Stomach (tissue), 4 donors: ENCODE measurements at regions not wholly inside any gene's neighbourhood (a gene's known extent, or its start where the extent isn't known, plus 50 kb on each side); places are given as distances from the start of the nearest gene placed in this dataset.

Source experiments
- CTCF ChIP-seq, 7 experiments: fragments of 450-650 bp in 4 of 7; fragments of 200-600 bp in 3 of 7; sonication (generic) in 3 of 7; IDR thresholded peaks; one replicate each; pipeline ENCODE4 v1.5.1; 2016 to 2019; ENCODE audit warnings: antibody characterized with exemption in 7 of 7, control low read depth in 2 of 7, mild to moderate bottlenecking in 1 of 7
- POLR2A ChIP-seq, 4 donors: fragments of 450-650 bp; IDR thresholded peaks; one replicate each; pipeline ENCODE4 v1.6.1; 2016; ENCODE audit warnings: antibody characterized with exemption in 4 of 4, control low read depth in 2 of 4, mild to moderate bottlenecking in 1 of 4, moderate library complexity in 1 of 4
- POLR2AphosphoS5 ChIP-seq, 3 donors: sonication (generic); formaldehyde crosslinking; IDR thresholded peaks; one replicate each; pipeline ENCODE4 v1.6.1; 2016; ENCODE audit warnings: antibody characterized with exemption in 3 of 3

GRCh38 chr6:41426888-41427641 lies 91.7 kb downstream of the NCR2 start:
- TF ChIP-seq CTCF (IDR thresholded peaks at IDR 0.05) (no peak), POLR2A (IDR thresholded peaks at IDR 0.05) (no peak), POLR2AphosphoS5 (IDR thresholded peaks at IDR 0.05) (no peak)
